ENCODE measurements at regions not wholly inside any gene's neighbourhood (a gene's known extent, or its start where the extent isn't known, plus 50 kb on each side); places are given as distances from the start of the nearest gene placed in this dataset.
A peak's percentile ranks its signal among the peaks of the same experiment; 100 is the strongest.

DNA sequence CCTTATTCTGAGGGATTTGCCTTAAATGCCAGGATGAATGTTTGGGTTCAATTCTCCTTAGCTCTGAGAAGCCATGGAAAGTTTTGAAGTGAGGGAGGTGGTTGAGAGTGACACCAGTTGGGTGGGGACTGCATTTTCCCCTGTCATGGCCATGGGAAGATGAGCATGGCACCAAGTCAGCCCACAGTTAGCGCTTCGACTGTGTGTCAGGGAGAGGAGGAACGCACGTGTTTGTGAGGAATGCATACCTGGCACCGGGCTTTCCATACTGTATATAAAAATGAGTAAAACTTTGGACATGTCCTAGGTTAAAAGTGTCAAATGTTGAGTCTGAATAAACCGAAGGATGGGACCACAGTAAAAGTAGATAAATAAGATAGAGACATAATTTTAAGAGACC, 187.5 kb upstream of the KL start:
- DNase-seq, result no peak
- CTCF ChIA-PET, result interaction anchor here (0.6 kb wide), 1 partner anchor 401 kb away, joined by 3 read pairs; no protein-coding TSS in a partner anchor
- Mint-ChIP-seq H3K4me1 (no peaks in the 10 kb centered on the region), H3K36me3 (ENCODE audit: low read depth) (no peaks in the 10 kb centered on the region), H3K27ac (no peak overlapping the region), H3K9me3 (ENCODE audit: low read depth) (no peaks in the 10 kb centered on the region), H3K27me3 (no peaks in the 10 kb centered on the region), H3K4me3 (no peak overlapping the region)
- ATAC-seq, result no peak
- POLR2A ChIA-PET, result no interaction called here
- intact Hi-C loops (cut with DNase I, micrococcal nuclease), result no loop called here

DNA sequence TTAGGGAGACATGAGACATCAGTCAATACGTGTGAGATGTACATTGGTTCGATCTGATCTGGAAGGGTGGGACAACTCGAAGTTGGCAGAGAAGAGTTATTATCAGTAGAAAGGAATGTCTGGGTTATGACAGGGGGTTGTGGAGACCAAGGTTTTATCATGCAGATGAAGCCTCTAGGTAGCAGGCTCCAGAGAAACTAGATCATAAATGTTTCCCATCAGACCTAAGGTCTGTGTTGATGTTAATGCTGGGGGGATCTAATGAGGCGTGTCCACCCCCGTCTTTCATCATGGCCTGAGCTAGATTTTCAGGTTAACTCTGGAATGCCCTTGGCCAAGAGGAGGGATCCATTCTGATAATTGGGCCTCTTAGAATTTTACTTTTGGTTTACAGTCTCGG, 187.0 kb upstream of the KL start:
- Mint-ChIP-seq H3K4me3 (no peak overlapping the region), H3K27me3 (no peaks in the 10 kb centered on the region), H3K27ac (no peak overlapping the region), H3K36me3 (ENCODE audit: low read depth) (no peaks in the 10 kb centered on the region), H3K4me1 (no peaks in the 10 kb centered on the region), H3K9me3 (ENCODE audit: low read depth) (no peaks in the 10 kb centered on the region)
- ChIA-PET POLR2A (no interaction called here), CTCF (interaction anchor here (0.6 kb wide), 1 partner anchor 400 kb away, joined by 3 read pairs; no protein-coding TSS in a partner anchor)
- DNase-seq, result no peak
- ATAC-seq, result no peak
- intact Hi-C loops (cut with DNase I, micrococcal nuclease), result no loop called here

DNA sequence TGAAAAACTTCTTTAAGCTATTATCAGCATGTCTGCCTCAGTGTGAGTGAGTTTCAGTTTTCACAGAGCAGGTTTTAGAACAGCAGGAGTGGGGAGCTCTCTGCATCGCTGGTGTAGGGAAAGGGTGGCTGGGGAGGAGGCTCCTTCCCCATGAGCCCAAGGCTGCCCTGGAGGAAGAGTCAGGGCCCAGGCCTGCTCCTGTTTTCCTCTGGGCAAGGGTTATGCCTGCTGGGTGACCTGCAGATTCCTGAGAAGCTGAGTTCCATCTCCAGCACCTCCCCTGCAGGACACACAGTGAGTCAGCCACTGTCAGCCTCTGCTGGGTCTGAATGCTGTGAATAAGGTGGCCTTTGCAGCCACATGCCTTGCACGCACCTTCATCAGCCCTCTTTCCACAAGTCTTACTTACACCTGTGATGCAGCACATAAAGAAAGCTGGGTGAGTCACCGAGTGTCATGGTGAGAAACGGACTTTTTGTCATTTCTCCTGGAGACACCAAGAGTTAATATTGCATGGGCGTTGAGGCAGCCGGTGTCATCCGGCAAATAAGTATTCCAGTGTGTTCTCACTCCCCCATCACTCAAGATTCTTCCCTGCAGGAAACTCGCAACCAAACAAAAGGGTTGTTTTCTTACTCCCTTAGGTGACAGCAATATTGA, 186.4 kb upstream of the KL start:
- H3K27me3 Mint-ChIP-seq, result no peaks in the 10 kb centered on the region
- peak; percentile 16 for DNase-seq
- no peaks in the 10 kb centered on the region for H3K4me1 Mint-ChIP-seq
- no peak overlapping the region for H3K27ac Mint-ChIP-seq
- H3K4me3 Mint-ChIP-seq, result no peak overlapping the region
- no peak for ATAC-seq
- H3K36me3 Mint-ChIP-seq (ENCODE audit: low read depth), result no peaks in the 10 kb centered on the region
- intact Hi-C loops (cut with DNase I, micrococcal nuclease), result no loop called here
- ChIA-PET CTCF (no interaction called here), POLR2A (no interaction called here)
- no peaks in the 10 kb centered on the region for H3K9me3 Mint-ChIP-seq (ENCODE audit: low read depth)

- H3K27ac Mint-ChIP-seq, result no peak overlapping the region
- no peaks in the 10 kb centered on the region for H3K36me3 Mint-ChIP-seq (ENCODE audit: low read depth)
- H3K4me1 Mint-ChIP-seq, result no peaks in the 10 kb centered on the region
- H3K4me3 Mint-ChIP-seq, result no peak overlapping the region
- no peaks in the 10 kb centered on the region for H3K27me3 Mint-ChIP-seq
- ChIA-PET CTCF (no interaction called here), POLR2A (no interaction called here)
- ATAC-seq (no peak), DNase-seq (no peak)
- H3K9me3 Mint-ChIP-seq (ENCODE audit: low read depth), result no peaks in the 10 kb centered on the region
- intact Hi-C loops (cut with DNase I, micrococcal nuclease), result no loop called here
Observed at GRCh38 chr13:32830336-32831031, 185.7 kb upstream of the KL start.

DNA sequence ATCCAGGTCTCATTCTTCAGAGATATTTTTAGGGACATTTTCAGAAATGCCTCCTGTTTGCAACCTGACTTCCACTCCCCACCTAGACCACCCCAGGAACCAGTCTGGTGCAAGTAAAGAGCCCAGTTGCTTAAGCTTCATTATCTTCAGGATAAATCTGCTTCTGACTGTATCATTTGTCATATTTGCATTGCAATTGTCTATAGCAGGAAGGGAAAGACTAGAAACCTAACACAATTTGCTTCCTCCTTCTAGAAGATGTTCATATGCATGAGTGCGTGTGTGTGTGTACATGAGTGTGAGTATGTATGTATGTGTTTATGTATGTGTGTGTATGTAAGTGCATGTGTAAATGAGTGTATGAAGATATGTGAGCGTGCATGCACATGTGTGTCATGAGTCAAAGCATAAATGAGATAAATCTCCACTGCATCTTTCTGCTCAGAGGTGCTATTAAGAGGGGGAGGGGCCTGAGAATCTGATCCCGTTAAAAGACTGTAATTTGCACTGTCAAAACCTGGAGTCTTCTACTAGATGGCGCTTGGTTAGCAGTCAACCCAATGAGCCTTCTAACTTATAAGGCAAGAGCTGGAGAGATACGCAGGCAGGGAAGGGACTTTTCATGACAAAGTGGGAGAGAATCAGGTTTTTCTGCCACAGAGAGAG, 178.8 kb upstream of the KL start:
- intact Hi-C loops (cut with DNase I, micrococcal nuclease), result no loop called here
- no peak for ATAC-seq
- H3K4me3 Mint-ChIP-seq, result no peak overlapping the region
- no peak for DNase-seq
- no peaks in the 10 kb centered on the region for H3K27me3 Mint-ChIP-seq
- POLR2A ChIA-PET, result no interaction called here
- no peaks in the 10 kb centered on the region for H3K36me3 Mint-ChIP-seq (ENCODE audit: low read depth)
- CTCF ChIA-PET, result no interaction called here
- H3K9me3 Mint-ChIP-seq (ENCODE audit: low read depth), result peaks cover 6% of the 10 kb centered on the region
- peaks cover 4% of the 10 kb centered on the region for H3K4me1 Mint-ChIP-seq
- no peak overlapping the region for H3K27ac Mint-ChIP-seq

DNA sequence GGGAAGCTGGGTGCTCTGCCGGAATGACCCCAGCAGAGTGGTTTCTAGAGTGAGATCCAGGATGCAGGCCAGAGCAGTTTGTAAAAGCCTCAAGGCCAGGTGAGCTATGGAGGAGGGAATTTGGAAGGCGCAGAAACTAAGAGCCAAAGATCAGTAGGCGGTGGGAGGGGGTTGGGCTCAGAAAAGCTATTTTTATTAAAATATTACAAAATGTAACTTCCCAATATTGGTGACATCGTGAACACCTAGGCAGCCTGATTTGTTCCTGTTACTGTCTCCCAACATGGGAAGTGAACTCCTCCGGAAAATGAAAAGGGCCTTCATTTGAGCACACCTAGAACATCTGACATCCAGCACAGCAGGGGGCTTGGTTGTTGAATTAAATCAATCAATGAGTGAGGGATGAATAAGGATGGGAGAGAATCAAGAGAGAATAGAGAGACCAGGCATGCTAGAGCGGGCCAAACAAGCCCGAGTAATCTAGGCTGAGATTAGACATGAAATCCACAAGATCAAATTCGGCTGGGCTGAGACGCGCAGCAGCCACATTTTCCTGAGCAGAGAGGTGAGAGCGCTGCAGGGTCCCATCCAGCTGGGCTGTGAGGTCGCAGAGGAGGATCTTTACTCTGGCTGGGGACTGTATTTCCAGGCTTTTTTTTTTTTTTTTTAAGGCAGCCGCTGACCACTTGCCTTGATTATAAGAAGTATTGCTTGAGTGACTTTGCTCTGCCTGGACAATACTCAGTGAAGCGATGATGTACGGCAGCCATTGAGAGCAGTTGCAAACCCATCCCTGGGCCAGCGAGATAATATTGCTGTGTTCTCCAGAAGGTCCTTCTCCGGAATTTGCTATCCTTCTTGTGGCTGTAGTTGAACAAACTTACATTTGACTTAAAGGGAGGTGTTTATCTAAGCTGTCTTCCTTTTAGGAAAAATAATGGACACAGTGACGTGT, 178.0 kb upstream of the KL start:
- H3K4me1 Mint-ChIP-seq, result peaks cover 4% of the 10 kb centered on the region
- ChIA-PET POLR2A (no interaction called here), CTCF (interaction anchor here (0.7 kb wide), 1 partner anchor 255 kb away, joined by 3 read pairs; no protein-coding TSS in a partner anchor)
- H3K27ac Mint-ChIP-seq, result no peak overlapping the region
- DNase-seq, result no peak
- peaks cover 6% of the 10 kb centered on the region for H3K9me3 Mint-ChIP-seq (ENCODE audit: low read depth)
- intact Hi-C loops (cut with DNase I, micrococcal nuclease), result no loop called here
- H3K4me3 Mint-ChIP-seq, result no peak overlapping the region
- H3K36me3 Mint-ChIP-seq (ENCODE audit: low read depth), result no peaks in the 10 kb centered on the region
- no peak for ATAC-seq
- H3K27me3 Mint-ChIP-seq, result no peaks in the 10 kb centered on the region

- Mint-ChIP-seq H3K9me3 (ENCODE audit: low read depth) (peaks cover 6% of the 10 kb centered on the region), H3K27ac (no peak overlapping the region), H3K36me3 (ENCODE audit: low read depth) (no peaks in the 10 kb centered on the region), H3K4me3 (no peak overlapping the region), H3K4me1 (peaks cover 4% of the 10 kb centered on the region), H3K27me3 (no peaks in the 10 kb centered on the region)
- intact Hi-C loops (cut with DNase I, micrococcal nuclease), result no loop called here
- DNase-seq (no peak), ATAC-seq (peak; percentile 57)
- ChIA-PET CTCF (interaction anchor here (0.7 kb wide), 1 partner anchor 256 kb away, joined by 3 read pairs; no protein-coding TSS in a partner anchor), POLR2A (no interaction called here)
Observed at GRCh38 chr13:32838945-32839344, 177.3 kb upstream of the KL start.

GRCh38 chr13:32840113-32840512, 176.1 kb upstream of the KL start:
- Mint-ChIP-seq H3K4me3 (no peak overlapping the region), H3K4me1 (peaks cover 4% of the 10 kb centered on the region), H3K36me3 (ENCODE audit: low read depth) (no peaks in the 10 kb centered on the region), H3K9me3 (ENCODE audit: low read depth) (peaks cover 6% of the 10 kb centered on the region), H3K27me3 (no peaks in the 10 kb centered on the region), H3K27ac (no peak overlapping the region)
- intact Hi-C loops (cut with DNase I, micrococcal nuclease), result loop anchor here in 1 of 2 experiments (2.0 kb wide), 1 partner anchor 65 kb away; no protein-coding TSS in a partner anchor
- DNase-seq (no peak), ATAC-seq (no peak)
- ChIA-PET POLR2A (no interaction called here), CTCF (no interaction called here)

- ChIA-PET POLR2A (no interaction called here), CTCF (interaction anchor here (0.7 kb wide), 1 partner anchor 15 kb away, joined by 3 read pairs; no protein-coding TSS in a partner anchor)
- ATAC-seq (peak; percentile 71), DNase-seq (no peak)
- no peaks in the 10 kb centered on the region for H3K9me3 Mint-ChIP-seq (ENCODE audit: low read depth)
- H3K36me3 Mint-ChIP-seq (ENCODE audit: low read depth), result no peaks in the 10 kb centered on the region
- no peaks in the 10 kb centered on the region for H3K27me3 Mint-ChIP-seq
- peaks cover 4% of the 10 kb centered on the region for H3K4me1 Mint-ChIP-seq
- intact Hi-C loops (cut with DNase I, micrococcal nuclease), result loop anchor here in 1 of 2 experiments (2.0 kb wide), 1 partner anchor 64 kb away; no protein-coding TSS in a partner anchor
- H3K4me3 Mint-ChIP-seq, result no peak overlapping the region
- H3K27ac Mint-ChIP-seq, result no peak overlapping the region
Observed at GRCh38 chr13:32840989-32841713, 175.1 kb upstream of the KL start.

- Mint-ChIP-seq H3K36me3 (ENCODE audit: low read depth) (no peaks in the 10 kb centered on the region), H3K9me3 (ENCODE audit: low read depth) (no peaks in the 10 kb centered on the region), H3K27ac (no peak overlapping the region), H3K27me3 (peaks cover 12% of the 10 kb centered on the region), H3K4me1 (peaks cover 3% of the 10 kb centered on the region), H3K4me3 (no peak overlapping the region)
- intact Hi-C loops (cut with DNase I, micrococcal nuclease), result no loop called here
- CTCF ChIA-PET, result no interaction called here
- peak; percentile 78 for ATAC-seq
- POLR2A ChIA-PET, result no interaction called here
- peak; percentile 38 for DNase-seq
Observed at GRCh38 chr13:32845952-32846950, 170.0 kb upstream of the KL start.
